ENCODE measurements at regions not wholly inside any gene's neighbourhood (a gene's known extent, or its start where the extent isn't known, plus 50 kb on each side); places are given as distances from the start of the nearest gene placed in this dataset.
A peak's percentile ranks its signal among the peaks of the same experiment; 100 is the strongest.

DNA sequence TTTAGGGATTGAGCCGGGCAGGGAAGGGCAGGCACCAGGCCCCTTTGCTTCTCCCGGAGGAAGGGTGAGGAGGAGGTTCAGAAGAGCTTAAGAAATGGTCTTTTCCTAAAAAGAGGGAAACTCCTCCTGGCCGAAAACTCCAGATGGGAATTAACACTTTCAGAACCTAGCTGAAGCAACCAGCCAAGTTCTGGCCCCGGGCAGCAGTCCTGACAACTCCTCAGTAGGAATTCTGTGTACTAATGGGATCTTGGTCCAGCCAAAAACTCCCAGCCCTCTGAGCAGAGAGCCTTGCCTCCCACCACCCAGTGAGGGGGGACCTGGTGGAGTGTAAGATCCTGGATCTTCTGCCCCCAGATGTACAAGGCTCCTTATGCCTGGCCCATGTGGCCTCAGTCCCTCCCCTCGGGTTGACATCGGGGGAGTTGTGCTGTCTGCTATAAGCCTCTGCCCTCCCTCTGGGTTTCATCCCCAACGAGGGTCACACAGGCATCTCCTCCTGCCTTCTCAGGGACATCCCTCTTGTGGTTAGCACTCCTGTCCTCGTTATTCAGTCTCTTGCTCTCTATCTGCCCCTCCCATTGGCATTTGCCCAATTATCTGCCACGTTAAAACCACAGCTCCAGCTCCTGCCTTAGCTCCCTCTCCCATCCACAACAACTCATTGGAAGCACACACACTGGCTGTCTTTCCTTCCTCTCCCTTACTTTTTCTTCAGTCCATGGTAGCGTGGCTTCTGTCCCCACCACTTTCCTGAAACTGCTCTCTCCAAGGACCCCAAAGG is 184.6 kb downstream of the CYP26B1 start:
- TF ChIP-seq POLR2AphosphoS5 (IDR thresholded peaks at IDR 0.05) (peak in 1 of 3 donors; percentile 27), POLR2A (IDR thresholded peaks at IDR 0.05) (no peak)
- TF ChIP-seq, protein P1, sequence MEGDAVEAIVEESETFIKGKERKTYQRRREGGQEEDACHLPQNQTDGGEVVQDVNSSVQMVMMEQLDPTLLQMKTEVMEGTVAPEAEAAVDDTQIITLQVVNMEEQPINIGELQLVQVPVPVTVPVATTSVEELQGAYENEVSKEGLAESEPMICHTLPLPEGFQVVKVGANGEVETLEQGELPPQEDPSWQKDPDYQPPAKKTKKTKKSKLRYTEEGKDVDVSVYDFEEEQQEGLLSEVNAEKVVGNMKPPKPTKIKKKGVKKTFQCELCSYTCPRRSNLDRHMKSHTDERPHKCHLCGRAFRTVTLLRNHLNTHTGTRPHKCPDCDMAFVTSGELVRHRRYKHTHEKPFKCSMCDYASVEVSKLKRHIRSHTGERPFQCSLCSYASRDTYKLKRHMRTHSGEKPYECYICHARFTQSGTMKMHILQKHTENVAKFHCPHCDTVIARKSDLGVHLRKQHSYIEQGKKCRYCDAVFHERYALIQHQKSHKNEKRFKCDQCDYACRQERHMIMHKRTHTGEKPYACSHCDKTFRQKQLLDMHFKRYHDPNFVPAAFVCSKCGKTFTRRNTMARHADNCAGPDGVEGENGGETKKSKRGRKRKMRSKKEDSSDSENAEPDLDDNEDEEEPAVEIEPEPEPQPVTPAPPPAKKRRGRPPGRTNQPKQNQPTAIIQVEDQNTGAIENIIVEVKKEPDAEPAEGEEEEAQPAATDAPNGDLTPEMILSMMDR (IDR thresholded peaks at IDR 0.05 in 8 of 11, conservative IDR thresholded peaks at IDR 0.05 in 3 of 11) = no peak

Measured in spleen (tissue), 7 donors.